HEK293T (cell line): ENCODE measurements at regions not wholly inside any gene's neighbourhood (a gene's known extent, or its start where the extent isn't known, plus 50 kb on each side); places are given as distances from the start of the nearest gene placed in this dataset.

Source experiments
- ARNT ChIP-seq: fragments of 450-650 bp; IDR thresholded peaks from 2 replicates; pipeline ENCODE4 v1.6.1; 2017; ENCODE audit warnings: mild to moderate bottlenecking
- BHLHE40 ChIP-seq: fragments of 450-650 bp; IDR thresholded peaks from 2 replicates; pipeline ENCODE4 v1.6.1; 2016; ENCODE audit warnings: mild to moderate bottlenecking, moderate library complexity, borderline replicate concordance
- CTBP1 ChIP-seq: fragments of 450-650 bp; IDR thresholded peaks from 2 replicates; pipeline ENCODE4 v1.6.1; 2016; ENCODE audit warnings: borderline replicate concordance
- ELF4 ChIP-seq: fragments of 450-650 bp; IDR thresholded peaks from 2 replicates; pipeline ENCODE4 v1.6.1; 2017; ENCODE audit warnings: antibody characterized with exemption
- FOXA1 ChIP-seq: fragments of 450-650 bp; IDR thresholded peaks from 2 replicates; pipeline ENCODE4 v1.6.1; 2016; ENCODE audit warnings: mild to moderate bottlenecking
- FOXM1 ChIP-seq: fragments of 450-650 bp; IDR thresholded peaks from 2 replicates; pipeline ENCODE4 v1.6.1; 2017; ENCODE audit warnings: mild to moderate bottlenecking, borderline replicate concordance
- HDGF ChIP-seq: fragments of 450-650 bp; IDR thresholded peaks from 2 replicates; pipeline ENCODE4 v1.6.1; 2017; ENCODE audit warnings: antibody characterized with exemption, borderline replicate concordance
- L3MBTL2 ChIP-seq: fragments of 450-650 bp; conservative IDR thresholded peaks from 2 replicates; pipeline ENCODE4 v1.6.1; 2016; ENCODE audit warnings: mild to moderate bottlenecking
- NFRKB ChIP-seq: fragments of 450-650 bp; IDR thresholded peaks from 2 replicates; pipeline ENCODE4 v1.6.1; 2016; ENCODE audit warnings: mild to moderate bottlenecking, moderate library complexity
- PKNOX1 ChIP-seq: fragments of 450-650 bp; IDR thresholded peaks from 2 replicates; pipeline ENCODE4 v1.6.1; 2016
- SP1 ChIP-seq: fragments of 450-650 bp; IDR thresholded peaks from 2 replicates; pipeline ENCODE4 v1.6.1; 2017
- SUZ12 ChIP-seq: fragments of 450-650 bp; IDR thresholded peaks from 2 replicates; pipeline ENCODE4 v1.6.1; 2016; ENCODE audit warnings: mild to moderate bottlenecking
- TARDBP ChIP-seq: fragments of 450-650 bp; IDR thresholded peaks from 2 replicates; pipeline ENCODE4 v1.6.1; 2016
- ZNF384 ChIP-seq: fragments of 450-650 bp; IDR thresholded peaks from 2 replicates; pipeline ENCODE4 v1.6.1; 2016

GRCh38 chr17:20944014-20944865 is 98.6 kb downstream of the USP22 start:
- TF ChIP-seq SUZ12: no peak
- TF ChIP-seq FOXA1: no peak
- no peak for TF ChIP-seq FOXM1
- no peak for TF ChIP-seq CTBP1
- no peak for TF ChIP-seq TARDBP
- TF ChIP-seq PKNOX1: no peak
- no peak for TF ChIP-seq SP1
- no peak for TF ChIP-seq HDGF
- TF ChIP-seq L3MBTL2: no peak
- no peak for TF ChIP-seq ELF4
- TF ChIP-seq ZNF384: no peak
- TF ChIP-seq ARNT: no peak
- TF ChIP-seq NFRKB: no peak
- no peak for TF ChIP-seq BHLHE40
